GM18861 (cell line): ENCODE measurements at regions not wholly inside any gene's neighbourhood (a gene's known extent, or its start where the extent isn't known, plus 50 kb on each side); places are given as distances from the start of the nearest gene placed in this dataset.

Source experiments
- ATAC-seq: cut with Tn5 transposase; IDR thresholded peaks from one replicate; pipeline ENCODE4 v1.9.1; 2021; ENCODE audit not compliant: unreplicated experiment

DNA sequence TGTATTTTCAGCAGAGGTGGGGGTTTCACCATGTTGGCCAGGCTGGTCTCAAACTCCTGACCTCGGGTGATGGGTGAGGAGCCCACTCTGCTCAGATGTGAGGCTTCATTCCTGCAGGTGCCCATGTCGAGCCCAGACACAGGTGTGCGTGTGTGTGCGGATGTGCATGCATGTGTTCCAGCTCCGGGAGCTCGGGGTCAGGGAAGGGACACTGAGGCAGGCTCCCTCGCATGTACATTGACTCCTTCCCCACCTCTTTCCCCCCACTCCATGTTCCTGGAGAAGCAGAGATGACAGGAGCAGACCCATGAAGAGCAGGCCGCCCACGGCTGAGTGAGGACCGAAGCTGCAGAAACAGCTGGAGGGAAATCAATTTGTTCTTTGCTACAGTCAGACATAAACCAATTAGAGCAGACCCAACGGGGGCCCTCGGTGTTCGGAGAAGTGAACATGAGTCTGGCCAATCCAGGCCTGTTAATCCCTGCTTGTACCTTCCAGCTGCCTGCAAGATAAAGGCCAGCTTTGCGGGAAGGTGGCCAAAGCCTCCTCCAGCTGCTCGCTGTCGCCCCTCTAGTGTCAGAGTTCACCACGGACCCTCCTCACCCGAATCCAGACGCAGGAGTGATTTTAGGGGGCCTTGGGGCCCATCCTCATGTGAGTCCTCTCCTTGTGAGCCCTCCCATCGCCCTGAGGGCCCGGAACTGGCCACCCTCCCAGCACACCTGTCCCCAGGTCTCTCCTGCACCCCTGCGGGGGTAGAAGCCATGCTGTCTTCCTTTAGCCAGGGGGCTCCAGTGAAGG is 321.0 kb upstream of the RTL1 start:
- ATAC-seq, result no peak

DNA sequence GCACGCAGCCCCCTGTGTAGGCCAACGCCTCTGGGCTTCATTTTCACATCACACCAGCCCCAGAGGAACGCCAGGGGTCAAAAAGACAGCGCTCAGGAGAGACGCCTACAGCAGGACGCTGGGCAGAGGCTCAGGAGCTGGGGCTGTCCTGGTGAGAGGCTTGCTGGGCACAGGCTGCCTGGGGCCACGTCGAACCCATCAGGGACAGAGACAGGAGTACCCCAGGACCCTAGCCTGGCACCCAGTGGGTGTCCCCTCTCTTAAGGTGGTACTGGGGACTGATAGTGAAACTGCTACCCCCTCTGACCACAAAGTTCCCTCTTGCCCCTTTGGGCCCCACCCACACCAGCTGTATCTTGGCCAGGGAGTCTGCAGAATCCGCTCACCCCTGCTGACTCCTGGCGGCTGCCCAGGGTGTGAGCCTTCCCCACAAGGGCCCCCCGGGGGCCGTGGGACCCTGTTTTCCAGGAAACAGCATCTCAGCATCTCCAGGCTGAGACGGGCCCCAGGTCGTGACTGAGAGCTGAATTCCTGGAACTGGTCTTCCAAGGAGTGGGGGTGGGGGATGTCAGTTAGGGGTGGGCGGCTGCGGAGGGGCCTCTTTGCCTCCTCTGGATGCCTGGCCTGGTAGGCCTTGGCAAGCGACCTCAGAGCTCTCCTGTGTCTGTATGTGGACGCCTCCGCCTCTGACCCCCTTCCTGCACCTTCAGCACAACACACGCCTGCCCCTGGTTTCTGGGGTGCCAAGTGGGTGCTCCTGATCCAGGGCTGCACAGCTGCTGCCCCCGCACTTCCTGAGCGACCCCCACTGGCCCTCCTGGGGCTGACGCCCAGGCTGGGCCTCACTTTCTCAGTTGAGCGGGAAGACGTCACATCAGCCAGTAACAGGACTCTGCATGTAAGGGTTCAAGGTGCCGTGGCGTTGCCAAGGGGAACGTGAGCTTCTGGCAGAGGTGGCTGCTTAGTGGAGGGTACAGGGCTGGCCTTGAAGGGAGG is 321.9 kb upstream of the RTL1 start:
- no peak for ATAC-seq

DNA sequence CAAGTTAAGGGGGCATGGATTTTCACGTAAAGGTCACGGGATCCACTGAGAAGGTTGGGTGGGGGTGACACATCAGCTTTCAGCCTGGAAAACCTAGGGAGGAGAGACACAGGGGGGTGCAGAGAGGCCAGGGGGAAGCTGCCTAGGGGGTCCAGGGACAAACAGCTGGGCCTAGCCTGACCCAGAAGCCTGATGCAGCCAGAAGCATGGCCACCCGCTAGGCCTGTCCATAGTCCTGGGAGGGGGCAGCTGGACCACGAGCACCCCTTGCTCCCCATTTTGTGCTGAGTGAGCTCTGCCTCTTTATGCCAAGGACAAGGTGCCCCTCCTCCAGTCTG is 322.7 kb upstream of the RTL1 start:
- no peak for ATAC-seq

DNA sequence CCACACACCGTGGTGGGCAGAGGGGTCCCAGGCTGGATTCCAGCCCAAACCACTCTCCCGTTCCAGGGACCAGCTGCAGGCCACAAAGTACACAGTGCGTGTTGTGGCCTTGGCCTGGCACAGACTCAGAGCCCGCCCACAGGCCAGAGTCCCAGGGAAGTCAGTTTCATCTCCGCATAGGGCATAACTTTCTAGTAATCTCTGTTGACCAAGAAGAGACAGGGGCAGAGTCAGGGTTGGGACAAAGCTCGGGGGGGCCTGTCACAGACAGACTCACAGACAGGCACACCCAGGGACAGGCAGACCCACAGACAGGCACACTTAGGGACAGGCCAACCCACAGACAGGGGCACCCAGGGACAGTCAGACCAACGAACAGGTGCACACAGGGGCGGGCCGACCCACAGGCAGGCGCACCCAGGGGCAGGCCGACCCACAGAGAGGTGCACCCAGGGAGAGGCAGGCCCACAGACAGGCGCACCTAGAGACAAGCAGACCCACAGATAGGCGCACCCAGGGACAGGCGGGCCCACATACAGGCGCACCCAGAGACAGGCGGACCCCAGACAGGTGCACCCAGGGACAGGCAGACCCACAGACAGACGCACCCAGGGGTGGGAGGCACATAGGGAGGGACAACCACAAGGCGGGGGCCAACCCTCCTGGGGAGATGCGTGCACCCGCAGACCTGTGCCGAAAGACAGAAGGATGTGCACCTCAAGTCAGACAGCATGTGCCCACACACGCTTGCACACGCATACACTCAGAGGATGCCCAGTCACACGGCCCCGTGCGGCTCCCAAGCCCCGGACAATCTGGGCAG is 323.3 kb upstream of the RTL1 start:
- no peak for ATAC-seq

DNA sequence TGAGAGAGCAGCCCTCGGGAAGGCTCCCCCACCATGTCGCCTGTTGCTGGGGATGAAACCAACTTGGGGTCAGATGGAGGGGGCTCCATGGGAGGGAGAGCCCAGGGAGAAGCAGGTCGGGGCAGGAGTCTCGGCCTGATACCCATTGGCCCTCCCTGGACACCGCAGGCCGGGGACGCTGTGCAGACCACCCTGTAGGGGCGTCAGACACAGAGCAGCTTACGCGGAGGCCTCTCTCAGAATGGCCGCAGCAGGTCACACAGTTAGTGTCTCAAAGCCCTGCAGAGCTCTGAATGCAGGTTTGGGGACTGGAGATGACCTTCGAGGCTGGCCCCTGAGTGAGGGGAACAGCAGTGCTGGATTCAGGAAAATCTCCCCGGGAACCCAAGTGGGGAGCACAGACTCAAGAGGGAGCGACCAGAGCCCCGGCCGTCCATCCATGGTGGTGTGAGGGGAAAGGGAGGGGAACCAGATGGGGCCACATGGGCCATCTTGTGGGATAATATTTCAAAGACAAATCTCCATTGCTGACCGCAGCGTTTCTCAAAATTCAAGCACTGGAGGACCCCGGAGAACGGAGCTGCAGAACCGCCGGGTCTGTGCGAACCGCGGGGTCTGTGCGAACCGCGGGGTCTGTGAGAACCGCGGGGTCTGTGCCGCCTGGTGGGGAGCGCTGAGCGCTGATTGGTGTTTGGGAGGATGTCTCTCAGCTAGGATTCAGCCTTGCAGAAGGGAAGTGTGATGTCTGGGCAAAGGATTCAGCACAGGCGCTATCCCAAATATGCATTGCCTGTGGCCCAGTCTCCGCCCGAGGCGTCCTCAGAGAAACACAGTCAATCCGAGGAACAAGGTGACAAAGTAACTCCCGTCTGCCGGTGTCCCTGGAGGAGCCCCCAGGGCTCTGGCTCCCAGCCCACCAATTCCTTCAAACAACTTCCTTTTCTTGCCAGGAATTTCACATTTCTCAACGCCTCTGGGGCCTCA is 324.4 kb upstream of the RTL1 start:
- ATAC-seq, result no peak

- no peak for ATAC-seq
Measured at GRCh38 chr14:101228949-101229541, 325.5 kb upstream of the RTL1 start.

DNA sequence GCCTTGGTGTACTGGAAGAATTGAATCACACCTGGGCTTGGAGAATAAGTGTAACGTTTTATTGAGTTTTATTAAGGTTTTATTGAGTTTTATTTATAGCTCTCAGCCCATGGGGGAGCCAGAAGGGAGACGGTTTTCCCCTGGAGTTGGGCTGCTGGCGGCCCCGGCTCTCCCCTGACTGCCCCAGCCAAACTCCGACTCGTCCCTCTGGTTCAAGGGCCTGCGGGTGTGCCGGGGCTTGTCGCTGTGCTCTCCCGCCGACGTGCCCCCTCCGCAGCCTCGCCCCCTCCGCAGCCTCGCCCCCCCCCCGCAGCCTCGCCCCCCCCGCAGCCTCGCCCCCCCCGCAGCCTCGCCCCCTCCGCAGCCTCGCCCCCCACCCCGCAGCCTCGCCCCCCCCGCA is 326.1 kb upstream of the RTL1 start:
- ATAC-seq, result no peak

DNA sequence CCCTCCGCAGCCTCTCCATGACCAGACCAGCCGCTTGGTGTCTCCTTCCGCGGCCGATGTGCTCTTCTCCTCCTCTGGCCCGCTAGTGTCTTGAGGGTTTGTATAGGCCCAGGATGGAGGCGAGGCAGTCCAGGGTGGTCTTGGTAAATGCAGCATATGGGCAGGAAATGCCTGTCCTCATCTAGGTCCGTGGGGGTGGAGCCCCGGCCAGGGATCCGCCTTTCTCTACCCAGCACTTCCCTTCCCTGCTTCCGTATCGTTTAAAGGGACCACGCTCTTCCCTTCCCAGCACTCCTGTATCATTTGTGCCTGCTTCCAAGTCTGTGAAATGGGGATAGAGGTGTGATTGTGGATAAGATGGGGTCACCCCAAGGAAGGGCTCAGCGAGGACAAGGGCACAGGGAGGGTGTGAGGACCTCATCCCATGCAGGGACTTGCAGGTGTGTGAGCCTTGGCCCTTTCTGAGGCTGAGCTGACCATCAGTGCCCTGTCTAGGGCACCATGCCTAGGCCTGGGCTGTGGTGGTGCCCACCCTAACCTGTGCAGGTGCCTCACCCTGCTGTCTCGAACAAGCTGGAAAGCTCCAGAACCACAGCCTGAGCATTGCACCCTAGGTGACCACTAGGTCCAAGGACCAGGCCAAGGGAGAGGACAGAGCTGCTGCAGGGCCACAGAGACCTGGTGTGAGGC is 326.8 kb upstream of the RTL1 start:
- ATAC-seq, result no peak

- no peak for ATAC-seq
Measured at GRCh38 chr14:101230851-101231550, 327.5 kb upstream of the RTL1 start.

DNA sequence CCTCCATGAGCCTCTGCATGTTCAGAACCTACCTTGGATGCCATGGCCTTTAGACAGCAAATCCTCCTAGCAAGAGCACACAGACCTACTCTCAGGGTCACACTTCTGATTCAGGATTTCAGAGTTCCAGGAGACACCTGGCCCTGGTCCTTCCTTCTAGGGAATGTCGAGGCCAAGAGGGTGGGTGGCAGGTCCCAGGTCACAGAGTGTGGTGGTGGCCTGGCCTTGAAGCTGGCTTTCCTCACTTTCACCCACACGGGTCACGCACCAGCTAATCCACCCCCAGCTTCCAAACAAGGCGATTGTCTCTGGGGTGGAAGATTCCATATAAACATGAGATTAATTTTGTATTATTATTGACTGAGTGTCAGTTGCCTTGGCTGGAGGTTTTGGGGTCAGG is 328.3 kb upstream of the RTL1 start:
- no peak for ATAC-seq

GRCh38 chr14:101232340-101233020 is 328.8 kb upstream of the DIO3 start:
- no peak for ATAC-seq

DNA sequence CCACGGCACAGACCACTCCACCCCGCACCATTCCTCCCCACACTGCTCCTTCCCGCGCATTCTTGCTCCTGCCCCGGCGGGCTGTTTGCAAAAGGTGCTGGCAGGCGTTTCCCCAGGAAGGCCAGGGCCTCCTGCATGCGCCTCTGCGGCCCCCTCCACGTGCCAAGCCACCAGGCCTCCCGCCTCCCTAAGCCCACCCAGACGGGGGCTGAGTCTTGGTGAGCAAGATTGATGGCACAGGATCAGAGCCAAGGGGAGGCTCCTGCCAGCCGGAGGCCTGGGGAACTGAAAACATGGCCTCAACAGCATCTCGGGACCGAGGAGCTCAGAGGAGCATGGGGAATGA is 328.3 kb upstream of the DIO3 start:
- ATAC-seq, result no peak

- ATAC-seq, result no peak
Measured at GRCh38 chr14:101233391-101233790, 327.9 kb upstream of the DIO3 start.

DNA sequence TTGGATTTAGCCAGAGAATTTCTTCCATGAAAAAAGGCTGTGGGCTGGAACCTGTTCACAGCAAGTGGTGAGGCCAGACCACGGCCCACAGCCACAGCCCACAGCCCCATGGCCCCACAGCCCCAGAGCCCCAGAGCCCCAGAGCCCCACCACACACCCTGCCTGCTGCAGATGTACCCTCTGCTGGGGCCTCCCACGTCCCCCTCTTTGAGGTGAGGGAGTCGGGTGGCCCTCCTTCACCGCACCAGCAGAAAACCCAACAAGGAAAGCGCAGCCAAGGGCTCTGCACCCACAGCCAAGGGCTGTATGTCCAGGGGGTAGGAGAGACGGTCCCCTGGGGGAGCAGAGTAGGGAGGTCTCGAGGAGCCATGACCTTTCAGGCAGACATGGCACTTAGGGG is 327.5 kb upstream of the DIO3 start:
- no peak for ATAC-seq

- ATAC-seq, result no peak
Measured at GRCh38 chr14:101234244-101234937, 326.9 kb upstream of the DIO3 start.

GRCh38 chr14:101234999-101235334 is 326.3 kb upstream of the DIO3 start:
- no peak for ATAC-seq

GRCh38 chr14:101235335-101236103 is 325.8 kb upstream of the DIO3 start:
- no peak for ATAC-seq
